ENCODE measurements at regions not wholly inside any gene's neighbourhood (a gene's known extent, or its start where the extent isn't known, plus 50 kb on each side); places are given as distances from the start of the nearest gene placed in this dataset.

GRCh38 chr4:161010227-161010626 is 1153.6 kb downstream of the FSTL5 start:
- H3K4me3 ChIP-seq: no peak overlapping the region
- H3K4me1 ChIP-seq: no peaks in the 10 kb centered on the region
- no peaks in the 10 kb centered on the region for H3K36me3 ChIP-seq
- no peak overlapping the region for H3K27ac ChIP-seq
- WGBS, 2 donors: 85 to 89% methylated on average over 2 of the region's 2 CpGs
- H3K27me3 ChIP-seq: no peaks in the 10 kb centered on the region
- no peaks in the 10 kb centered on the region for H3K9me3 ChIP-seq
- DNase-seq (no peak), ATAC-seq (no peak)
- TF ChIP-seq, protein P1, sequence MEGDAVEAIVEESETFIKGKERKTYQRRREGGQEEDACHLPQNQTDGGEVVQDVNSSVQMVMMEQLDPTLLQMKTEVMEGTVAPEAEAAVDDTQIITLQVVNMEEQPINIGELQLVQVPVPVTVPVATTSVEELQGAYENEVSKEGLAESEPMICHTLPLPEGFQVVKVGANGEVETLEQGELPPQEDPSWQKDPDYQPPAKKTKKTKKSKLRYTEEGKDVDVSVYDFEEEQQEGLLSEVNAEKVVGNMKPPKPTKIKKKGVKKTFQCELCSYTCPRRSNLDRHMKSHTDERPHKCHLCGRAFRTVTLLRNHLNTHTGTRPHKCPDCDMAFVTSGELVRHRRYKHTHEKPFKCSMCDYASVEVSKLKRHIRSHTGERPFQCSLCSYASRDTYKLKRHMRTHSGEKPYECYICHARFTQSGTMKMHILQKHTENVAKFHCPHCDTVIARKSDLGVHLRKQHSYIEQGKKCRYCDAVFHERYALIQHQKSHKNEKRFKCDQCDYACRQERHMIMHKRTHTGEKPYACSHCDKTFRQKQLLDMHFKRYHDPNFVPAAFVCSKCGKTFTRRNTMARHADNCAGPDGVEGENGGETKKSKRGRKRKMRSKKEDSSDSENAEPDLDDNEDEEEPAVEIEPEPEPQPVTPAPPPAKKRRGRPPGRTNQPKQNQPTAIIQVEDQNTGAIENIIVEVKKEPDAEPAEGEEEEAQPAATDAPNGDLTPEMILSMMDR (IDR thresholded peaks at IDR 0.05): no peak
- intact Hi-C loops (cut with DNase I): loop anchor here in 1 of 10 donors (10.0 kb wide), 1 partner anchor 1295 kb away; no protein-coding TSS in a partner anchor
